KMS-11 (cell line): ENCODE measurements at regions not wholly inside any gene's neighbourhood (a gene's known extent, or its start where the extent isn't known, plus 50 kb on each side); places are given as distances from the start of the nearest gene placed in this dataset.

Experiments
- H2AFZ ChIP-seq: fragments of 200-600 bp; sonication (generic); 2 replicates; pipeline ENCODE4 v1.6.1; 2016; ENCODE audit warnings: antibody characterized with exemption, mixed run types, low read depth
- H3K27ac ChIP-seq: fragments of 200-600 bp; sonication (generic); 2 replicates; pipeline ENCODE4 v1.6.1; 2016; ENCODE audit warnings: mild to moderate bottlenecking, mixed run types
- H3K27me3 ChIP-seq: fragments of 200-600 bp; sonication (generic); 2 replicates; pipeline ENCODE4 v1.6.1; 2017; ENCODE audit warnings: mild to moderate bottlenecking, low read depth, mixed run types, moderate library complexity; ENCODE audit not compliant: insufficient read depth
- H3K36me3 ChIP-seq: fragments of 200-600 bp; sonication (generic); 2 replicates; pipeline ENCODE4 v1.6.1; 2017; ENCODE audit warnings: mild to moderate bottlenecking, mixed run types; ENCODE audit not compliant: insufficient read depth
- H3K4me1 ChIP-seq: fragments of 200-600 bp; sonication (generic); 2 replicates; pipeline ENCODE4 v1.6.1; 2016; ENCODE audit warnings: mild to moderate bottlenecking, low read depth, mixed run types; ENCODE audit not compliant: poor library complexity, severe bottlenecking
- H3K4me2 ChIP-seq: fragments of 200-600 bp; sonication (generic); 2 replicates; pipeline ENCODE4 v1.7.0; 2016; ENCODE audit warnings: mild to moderate bottlenecking, mixed run types
- H3K4me3 ChIP-seq: fragments of 200-600 bp; sonication (generic); IDR thresholded peaks from 2 replicates; pipeline ENCODE4 v1.6.1; 2017; ENCODE audit warnings: low read depth, low read length, mixed read lengths; ENCODE audit not compliant: insufficient read depth
- H3K79me2 ChIP-seq: fragments of 200-600 bp; sonication (generic); 2 replicates; pipeline ENCODE4 v1.6.1; 2016; ENCODE audit warnings: low read depth, mixed run types; ENCODE audit not compliant: insufficient read depth
- H3K9ac ChIP-seq: fragments of 200-600 bp; sonication (generic); 2 replicates; pipeline ENCODE4 v1.6.1; 2016; ENCODE audit warnings: mild to moderate bottlenecking, mixed run types
- H4K20me1 ChIP-seq: fragments of 200-600 bp; sonication (generic); 2 replicates; pipeline ENCODE4 v1.6.1; 2016; ENCODE audit warnings: mild to moderate bottlenecking, mixed run types; ENCODE audit not compliant: insufficient read depth
- CTCF ChIP-seq: fragments of 200-600 bp; sonication (generic); conservative IDR thresholded peaks from 2 replicates; pipeline ENCODE4 v1.6.1; 2017; ENCODE audit warnings: low read depth, mild to moderate bottlenecking, antibody characterized with exemption, low read length, moderate library complexity, mixed read lengths

DNA sequence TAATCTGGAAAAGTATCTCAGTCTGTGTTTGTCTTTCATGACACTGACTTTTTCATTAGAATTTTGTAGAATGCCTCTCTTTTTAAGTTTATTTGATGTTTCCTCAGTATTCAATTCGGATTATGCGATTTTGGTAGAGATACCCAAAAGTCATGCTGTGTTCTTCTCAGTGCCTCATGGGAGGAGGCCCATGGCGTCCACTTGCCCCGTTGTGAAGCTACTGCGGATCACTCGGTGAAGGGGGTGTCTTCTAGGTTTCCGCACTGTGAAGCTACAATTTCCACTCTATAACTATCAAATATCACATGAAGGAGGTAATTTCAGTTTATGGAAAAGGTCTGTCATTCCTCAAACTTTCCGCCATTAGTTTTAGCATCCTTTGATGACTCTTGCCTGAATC is 794.0 kb downstream of the TBC1D22A start:
- H3K36me3 ChIP-seq, result no peaks in the 10 kb centered on the region
- H3K4me3 ChIP-seq, result no peak overlapping the region
- no peak overlapping the region for H3K27ac ChIP-seq
- no peak overlapping the region for H2AFZ ChIP-seq
- H3K9ac ChIP-seq, result no peak overlapping the region
- no peak for TF ChIP-seq CTCF
- no peaks in the 10 kb centered on the region for H3K27me3 ChIP-seq
- H4K20me1 ChIP-seq, result no peaks in the 10 kb centered on the region
- no peak overlapping the region for H3K4me2 ChIP-seq
- no peaks in the 10 kb centered on the region for H3K4me1 ChIP-seq
- no peaks in the 10 kb centered on the region for H3K79me2 ChIP-seq

- Histone ChIP-seq H3K4me2 (no peak overlapping the region), H3K27ac (no peak overlapping the region), H3K4me1 (no peaks in the 10 kb centered on the region), H3K9ac (no peak overlapping the region), H3K79me2 (no peaks in the 10 kb centered on the region), H2AFZ (no peak overlapping the region), H4K20me1 (no peaks in the 10 kb centered on the region), H3K4me3 (no peak overlapping the region), H3K36me3 (no peaks in the 10 kb centered on the region), H3K27me3 (no peaks in the 10 kb centered on the region)
- TF ChIP-seq CTCF, result no peak
Observed at GRCh38 chr22:47553436-47553835, 791.0 kb downstream of the TBC1D22A start.

DNA sequence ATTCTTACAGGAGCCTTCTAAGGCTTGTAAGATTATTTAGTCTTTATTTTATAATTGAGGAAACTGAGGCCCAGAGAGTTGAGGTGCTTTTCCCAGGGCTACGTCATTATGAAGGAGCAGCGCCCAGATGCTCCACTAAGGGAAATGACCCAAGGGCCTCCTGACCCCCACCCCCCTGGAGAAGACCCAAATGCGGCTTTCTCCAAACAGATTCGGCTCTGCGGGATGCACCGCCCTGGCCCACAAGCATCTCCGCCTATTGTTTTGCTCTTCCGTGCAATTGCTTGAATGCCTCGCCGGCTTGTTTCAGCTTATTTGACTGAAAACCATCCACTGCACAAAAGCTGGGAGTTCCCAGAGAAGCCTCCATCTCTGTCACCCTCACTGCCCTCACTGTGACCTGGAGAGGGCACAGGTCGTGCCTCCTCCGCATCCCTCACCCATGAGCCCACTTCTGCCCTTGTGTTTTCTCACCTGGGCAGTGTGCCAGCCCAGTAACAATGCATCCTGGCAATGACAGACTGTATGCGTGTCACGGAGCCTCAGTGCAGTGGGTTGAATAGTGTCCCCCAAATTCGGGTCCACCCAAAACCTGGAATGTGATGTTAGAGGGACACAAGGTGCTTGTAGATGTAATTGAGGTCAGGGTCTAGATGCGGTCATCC is 790.2 kb downstream of the TBC1D22A start:
- Histone ChIP-seq H3K27me3 (no peaks in the 10 kb centered on the region), H3K36me3 (no peaks in the 10 kb centered on the region), H3K4me1 (no peaks in the 10 kb centered on the region), H3K79me2 (no peaks in the 10 kb centered on the region), H3K4me2 (no peak overlapping the region), H3K9ac (no peak overlapping the region), H4K20me1 (no peaks in the 10 kb centered on the region), H3K27ac (no peak overlapping the region), H3K4me3 (no peak overlapping the region), H2AFZ (no peak overlapping the region)
- no peak for TF ChIP-seq CTCF

DNA sequence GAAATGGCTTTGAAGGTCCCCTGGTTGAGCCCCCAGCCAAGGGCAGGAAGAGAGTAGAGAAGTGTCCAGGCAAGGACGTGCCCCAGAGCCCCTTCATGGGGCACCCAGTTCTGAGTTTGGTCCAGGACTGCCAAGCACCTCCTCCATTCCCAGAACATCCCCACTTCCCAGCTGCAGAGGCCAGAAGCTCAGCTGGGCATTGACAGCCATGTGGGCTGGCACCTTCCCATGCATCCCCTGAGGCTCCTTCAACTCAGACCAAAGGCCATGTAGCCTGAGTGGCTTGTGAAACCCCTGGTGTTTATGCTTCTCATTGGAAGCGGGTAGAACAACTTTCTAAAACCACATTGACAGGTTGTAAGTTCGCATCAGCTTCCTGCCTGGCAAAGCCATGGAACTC is 789.6 kb downstream of the TBC1D22A start:
- H3K4me2 ChIP-seq, result no peak overlapping the region
- no peak overlapping the region for H3K27ac ChIP-seq
- no peaks in the 10 kb centered on the region for H3K27me3 ChIP-seq
- no peak for TF ChIP-seq CTCF
- no peaks in the 10 kb centered on the region for H3K36me3 ChIP-seq
- H3K79me2 ChIP-seq, result no peaks in the 10 kb centered on the region
- no peak overlapping the region for H3K4me3 ChIP-seq
- H3K9ac ChIP-seq, result no peak overlapping the region
- no peak overlapping the region for H2AFZ ChIP-seq
- H3K4me1 ChIP-seq, result no peaks in the 10 kb centered on the region
- no peaks in the 10 kb centered on the region for H4K20me1 ChIP-seq
